GM12878 (cell line): ENCODE measurements at regions not wholly inside any gene's neighbourhood (a gene's known extent, or its start where the extent isn't known, plus 50 kb on each side); places are given as distances from the start of the nearest gene placed in this dataset.

Experiments used
- ATAC-seq: fragments of 200-7000 bp; cut with Tn5 transposase; 3 replicates; pipeline ENCODE4 v1.9.1; 2020; ENCODE audit warnings: mild to moderate bottlenecking, moderate library complexity
- BruUV-seq: library from RNA; stranded (reverse); fragments of 400-500 nt; replicated peaks from 2 replicates; lab custom pipeline; 2021; lab: Mats Ljungman, UMichigan
- CTCF ChIA-PET: fragments of 300-600 bp; sonication (Branson Sonifier 250); formaldehyde crosslinking; extraction: SDS; loops from one replicate; lab custom pipeline; 2021; ENCODE audit warnings: inconsistent platforms; lab: Yijun Ruan, JAX
- POLR2A ChIA-PET: fragments of 350-600 bp; formaldehyde crosslinking; extraction: SDS; loops from one replicate; lab custom pipeline; 2021; ENCODE audit warnings: inconsistent platforms; lab: Charles Lee
- RAD21 ChIA-PET: fragments of 300-600 bp; sonication (Branson Sonifier 250); formaldehyde crosslinking; loops from one replicate; lab custom pipeline; 2023; ENCODE audit warnings: antibody characterized with exemption; ENCODE audit not compliant: unreplicated experiment; lab: Charles Lee
- SMC1A ChIA-PET: fragments of 300-600 bp; sonication (Branson Sonifier 250); formaldehyde crosslinking; loops from one replicate; lab custom pipeline; 2023; ENCODE audit not compliant: unreplicated experiment, uncharacterized antibody; lab: Charles Lee
- DNase-seq: peaks from one replicate; pipeline ENCODE4 v3.0.0-alpha.2; 2011; ENCODE audit warnings: low read depth, low spot score
- FAIRE-seq: peaks from 3 replicates; lab custom pipeline; 2011; peaks lifted over from hg19 to GRCh38; lab: Jason Lieb, UNC
- H2AFZ ChIP-seq: 2 replicates; pipeline ENCODE4 v1.6.0; 2011; ENCODE audit warnings: low read depth, low read length, control low read depth; ENCODE audit not compliant: control insufficient read depth
- H3K27ac ChIP-seq: 2 replicates; pipeline ENCODE4 v1.5.1; 2011; ENCODE audit warnings: control low read depth; ENCODE audit not compliant: control insufficient read depth, insufficient read depth
- H3K27me3 ChIP-seq, 2 experiments: replicated peaks in 1 of 2; 2 replicates each; pipeline versions ENCODE4 v1.6.0 to v1.6.1; 2011; ENCODE audit warnings: low read length in 1 of 2; ENCODE audit not compliant: control insufficient read depth in 2 of 2, insufficient read depth in 2 of 2
- H3K36me3 ChIP-seq, 2 experiments: 2 replicates each; pipeline ENCODE4 v1.5.1; 2011; ENCODE audit warnings: low read length in 1 of 2; ENCODE audit not compliant: control insufficient read depth in 2 of 2, insufficient read depth in 2 of 2
- H3K4me1 ChIP-seq: 2 replicates; pipeline ENCODE4 v1.6.1; 2011; ENCODE audit warnings: mild to moderate bottlenecking, low read length, moderate library complexity, mixed read lengths; ENCODE audit not compliant: control insufficient read depth, insufficient read depth
- H3K4me2 ChIP-seq: 2 replicates; pipeline ENCODE4 v1.6.0; 2011; ENCODE audit warnings: control low read depth; ENCODE audit not compliant: control insufficient read depth, insufficient read depth
- H3K4me3 ChIP-seq: fragments of 200-600 bp; sonication (generic); 2 replicates; pipeline ENCODE4 v1.5.1; 2016
- H3K79me2 ChIP-seq: 2 replicates; pipeline ENCODE4 v1.6.0; 2011; ENCODE audit warnings: low read length; ENCODE audit not compliant: control insufficient read depth, insufficient read depth
- H3K9ac ChIP-seq: 2 replicates; pipeline ENCODE4 v1.8.0; 2011; ENCODE audit warnings: low read length, control low read depth, mixed read lengths; ENCODE audit not compliant: control insufficient read depth, insufficient read depth
- H3K9me3 ChIP-seq: replicated peaks from 3 replicates; pipeline ENCODE4 v1.5.1; 2011; ENCODE audit warnings: mild to moderate bottlenecking, low read length; ENCODE audit not compliant: control insufficient read depth, insufficient read depth
- H4K20me1 ChIP-seq: 2 replicates; pipeline ENCODE4 v1.6.0; 2011; ENCODE audit not compliant: control insufficient read depth, insufficient read depth
- EP300 ChIP-seq, 2 experiments: fragments of 150-350 bp in 1 of 2; IDR thresholded peaks; 2 replicates each; pipeline ENCODE4 v1.6.1; 2011 to 2012; ENCODE audit warnings: low read depth in 2 of 2, low read length in 2 of 2, borderline replicate concordance in 1 of 2, improper control_type of control experiment in 1 of 2, inconsistent platforms in 1 of 2; ENCODE audit not compliant: control insufficient read depth in 1 of 2
- MEF2A ChIP-seq: IDR thresholded peaks from 2 replicates; pipeline ENCODE4 v1.6.1; 2011; ENCODE audit warnings: low read depth, mild to moderate bottlenecking, low read length, moderate library complexity; ENCODE audit not compliant: insufficient read depth
- MXI1 ChIP-seq: fragments of 150-350 bp; IDR thresholded peaks from 2 replicates; pipeline ENCODE4 v1.6.1; 2011; ENCODE audit warnings: low read depth, mild to moderate bottlenecking, inconsistent platforms, low read length, improper control_type of control experiment
- PBX3 ChIP-seq: IDR thresholded peaks from 2 replicates; pipeline ENCODE4 v1.6.1; 2011; ENCODE audit warnings: mild to moderate bottlenecking, low read depth, low read length, moderate library complexity; ENCODE audit not compliant: insufficient replicate concordance
- POLR2A ChIP-seq: IDR thresholded peaks from 2 replicates; pipeline ENCODE4 v1.6.1; 2011; ENCODE audit warnings: low read depth, mild to moderate bottlenecking, low read length
- RBBP5 ChIP-seq: fragments of 200-600 bp; sonication (generic); conservative IDR thresholded peaks from 2 replicates; pipeline ENCODE4 v1.6.1; 2016
- WGBS: methylation state at CpG from one replicate; pipeline ENCODE4 v1.1.6; 2016; ENCODE audit warnings: low lambda C conversion rate; ENCODE audit not compliant: insufficient replicate concordance, insufficient coverage; ENCODE audit errors: missing lambda C conversion rate; 5-methylcytosine and 5-hydroxymethylcytosine counted together
- in situ Hi-C: fragments of 300-500 bp; cut with MboI; formaldehyde crosslinking; loops from 9 replicates; pipeline ENCODE4 v1.14.3; 2018; ENCODE audit warnings: mixed read lengths
- intact Hi-C: fragments of 100-400 bp; cut with micrococcal nuclease; formaldehyde crosslinking; loops from one replicate; pipeline ENCODE4 v1.14.2; 2022; ENCODE audit not compliant: unreplicated experiment
- TF ChIP-seq, protein P1 (sequence below): fragments of 450-650 bp; IDR thresholded peaks from 2 replicates; pipeline ENCODE4 v1.6.1; 2018; ENCODE audit warnings: borderline replicate concordance, mild to moderate bottlenecking; ENCODE audit not compliant: partially characterized antibody
- TF ChIP-seq, protein P2 (sequence below): IDR thresholded peaks from 2 replicates; pipeline ENCODE4 v1.6.1; 2011; ENCODE audit warnings: borderline replicate concordance, low read depth, mild to moderate bottlenecking, moderate library complexity, low read length; ENCODE audit not compliant: insufficient read depth, poor library complexity, severe bottlenecking

GRCh38 chrX:20829665-20830491 lies 544.3 kb upstream of the CNKSR2 start:
- no peak overlapping the region for H3K27ac ChIP-seq
- no TSS peak for BruUV-seq
- H2AFZ ChIP-seq: no peak overlapping the region
- no peaks in the 10 kb centered on the region for H4K20me1 ChIP-seq
- no peaks in the 10 kb centered on the region for H3K27me3 ChIP-seq
- no peaks in the 10 kb centered on the region for H3K4me1 ChIP-seq
- no peak for FAIRE-seq
- SMC1A ChIA-PET: interaction anchor here (0.8 kb wide), 1 partner anchor 31 kb away, joined by 3 read pairs; no protein-coding TSS in a partner anchor
- no peaks in the 10 kb centered on the region for H3K9me3 ChIP-seq
- POLR2A ChIA-PET: no interaction called here
- no peak overlapping the region for H3K9ac ChIP-seq
- no peak overlapping the region for H3K4me3 ChIP-seq
- RAD21 ChIA-PET: no interaction called here
- H3K79me2 ChIP-seq: no peaks in the 10 kb centered on the region
- no peak for ATAC-seq
- H3K36me3 ChIP-seq: no peaks in the 10 kb centered on the region
- intact Hi-C loops: no loop called here
- H3K4me2 ChIP-seq: no peak overlapping the region
- in situ Hi-C loops: no loop called here
- CTCF ChIA-PET: interaction anchor here (0.6 kb wide), 1 partner anchor 215 kb away, joined by 3 read pairs; no protein-coding TSS in a partner anchor
- no peak for DNase-seq
- TF ChIP-seq MEF2A (no peak), EP300 (IDR thresholded peaks at IDR 0.05; ENCODE audit: borderline replicate concordance in 1 of 2, control insufficient read depth in 1 of 2, low read depth in 2 of 2, low read length in 2 of 2) (no peak), PBX3 (peak; percentile 45), MXI1 (no peak), POLR2A (no peak), RBBP5 (no peak)
- TF ChIP-seq, protein P1, sequence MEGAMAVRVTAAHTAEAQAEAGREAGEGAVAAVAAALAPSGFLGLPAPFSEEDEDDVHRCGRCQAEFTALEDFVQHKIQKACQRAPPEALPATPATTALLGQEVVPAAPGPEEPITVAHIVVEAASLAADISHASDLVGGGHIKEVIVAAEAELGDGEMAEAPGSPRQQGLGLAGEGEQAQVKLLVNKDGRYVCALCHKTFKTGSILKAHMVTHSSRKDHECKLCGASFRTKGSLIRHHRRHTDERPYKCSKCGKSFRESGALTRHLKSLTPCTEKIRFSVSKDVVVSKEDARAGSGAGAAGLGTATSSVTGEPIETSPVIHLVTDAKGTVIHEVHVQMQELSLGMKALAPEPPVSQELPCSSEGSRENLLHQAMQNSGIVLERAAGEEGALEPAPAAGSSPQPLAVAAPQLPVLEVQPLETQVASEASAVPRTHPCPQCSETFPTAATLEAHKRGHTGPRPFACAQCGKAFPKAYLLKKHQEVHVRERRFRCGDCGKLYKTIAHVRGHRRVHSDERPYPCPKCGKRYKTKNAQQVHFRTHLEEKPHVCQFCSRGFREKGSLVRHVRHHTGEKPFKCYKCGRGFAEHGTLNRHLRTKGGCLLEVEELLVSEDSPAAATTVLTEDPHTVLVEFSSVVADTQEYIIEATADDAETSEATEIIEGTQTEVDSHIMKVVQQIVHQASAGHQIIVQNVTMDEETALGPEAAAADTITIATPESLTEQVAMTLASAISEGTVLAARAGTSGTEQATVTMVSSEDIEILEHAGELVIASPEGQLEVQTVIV: no peak
- TF ChIP-seq, protein P2, sequence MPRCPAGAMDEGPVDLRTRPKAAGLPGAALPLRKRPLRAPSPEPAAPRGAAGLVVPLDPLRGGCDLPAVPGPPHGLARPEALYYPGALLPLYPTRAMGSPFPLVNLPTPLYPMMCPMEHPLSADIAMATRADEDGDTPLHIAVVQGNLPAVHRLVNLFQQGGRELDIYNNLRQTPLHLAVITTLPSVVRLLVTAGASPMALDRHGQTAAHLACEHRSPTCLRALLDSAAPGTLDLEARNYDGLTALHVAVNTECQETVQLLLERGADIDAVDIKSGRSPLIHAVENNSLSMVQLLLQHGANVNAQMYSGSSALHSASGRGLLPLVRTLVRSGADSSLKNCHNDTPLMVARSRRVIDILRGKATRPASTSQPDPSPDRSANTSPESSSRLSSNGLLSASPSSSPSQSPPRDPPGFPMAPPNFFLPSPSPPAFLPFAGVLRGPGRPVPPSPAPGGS: no peak
- TF ChIP-seq, all 136 proteins: peak for 1
- WGBS: 29% methylated on average over 5 of the region's 5 CpGs
